H1 (cell line): ENCODE measurements at regions not wholly inside any gene's neighbourhood (a gene's known extent, or its start where the extent isn't known, plus 50 kb on each side); places are given as distances from the start of the nearest gene placed in this dataset.

ENCODE experiments used
- CTCF ChIA-PET: fragments of 300-600 bp; sonication (Branson Sonifier 250); formaldehyde crosslinking; loops from one replicate; lab custom pipeline; 2021; ENCODE audit not compliant: partially characterized antibody; lab: Charles Lee
- POLR2A ChIA-PET: fragments of 300-600 bp; sonication (Branson Sonifier 250); formaldehyde crosslinking; loops from one replicate; lab custom pipeline; 2021; ENCODE audit warnings: inconsistent platforms; ENCODE audit not compliant: partially characterized antibody; lab: Charles Lee
- DNase-seq, 2 experiments: peaks; one replicate each; pipeline versions ENCODE4 v3.0.0 to v3.0.0-alpha.2; 2010 to 2022; ENCODE audit warnings: low spot score in 2 of 2, low read depth in 1 of 2, mixed read lengths in 1 of 2
- FAIRE-seq: peaks from 2 replicates; lab custom pipeline; 2011; peaks lifted over from hg19 to GRCh38; lab: Jason Lieb, UNC
- H2AFZ ChIP-seq: 2 replicates; pipeline ENCODE4 v1.8.1; 2012; ENCODE audit warnings: low read length, inconsistent platforms
- H2AK5ac ChIP-seq: 2 replicates; pipeline ENCODE4 v1.6.1; 2013; ENCODE audit warnings: low read depth, low read length
- H2BK120ac ChIP-seq: replicated peaks from 2 replicates; pipeline ENCODE3; 2013; ENCODE audit warnings: low read depth, low read length, inconsistent platforms
- H2BK12ac ChIP-seq: 2 replicates; pipeline ENCODE4 v1.6.1; 2013; ENCODE audit warnings: low read depth, low read length
- H2BK15ac ChIP-seq: 2 replicates; pipeline ENCODE4 v1.6.1; 2013; ENCODE audit warnings: low read length
- H2BK20ac ChIP-seq: 2 replicates; pipeline ENCODE4 v1.6.1; 2013; ENCODE audit warnings: low read length
- H2BK5ac ChIP-seq: 2 replicates; pipeline ENCODE4 v1.6.1; 2013; ENCODE audit warnings: low read depth, low read length
- H3K14ac ChIP-seq: 2 replicates; pipeline ENCODE4 v1.6.1; 2013; ENCODE audit warnings: inconsistent platforms; ENCODE audit not compliant: insufficient read length
- H3K18ac ChIP-seq: 2 replicates; pipeline ENCODE4 v1.6.1; 2013; ENCODE audit warnings: low read length; ENCODE audit errors: extremely low read depth
- H3K23ac ChIP-seq: 2 replicates; pipeline ENCODE4 v1.6.1; 2013; ENCODE audit warnings: inconsistent platforms; ENCODE audit not compliant: insufficient read length
- H3K23me2 ChIP-seq: 2 replicates; pipeline ENCODE4 v1.6.1; 2013; ENCODE audit warnings: low read depth, low read length
- H3K27ac ChIP-seq: 2 replicates; pipeline ENCODE4 v1.6.1; 2011; ENCODE audit warnings: low read depth, low read length, inconsistent platforms
- H3K27me3 ChIP-seq, 4 experiments: replicated peaks in 1 of 4; 1 replicate in 1 of 4; 2 replicates in 3 of 4; pipeline versions ENCODE4 v1.6.1 to v1.8.1; 2011 to 2013; ENCODE audit warnings: low read length in 3 of 4, mild to moderate bottlenecking in 3 of 4, inconsistent platforms in 2 of 4, mixed read lengths in 2 of 4, moderate library complexity in 1 of 4; ENCODE audit not compliant: control insufficient read depth in 3 of 4, insufficient read depth in 3 of 4; ENCODE audit errors: extremely low read depth in 1 of 4
- H3K36me3 ChIP-seq, 4 experiments: 2 replicates each; pipeline versions ENCODE4 v1.6.1 to v1.8.1; 2011 to 2013; ENCODE audit warnings: mild to moderate bottlenecking in 4 of 4, low read length in 3 of 4, moderate library complexity in 2 of 4, control low read depth in 1 of 4, inconsistent platforms in 1 of 4; ENCODE audit not compliant: insufficient read depth in 4 of 4, control insufficient read depth in 2 of 4
- H3K4ac ChIP-seq: replicated peaks from 2 replicates; pipeline ENCODE3; 2013; ENCODE audit warnings: low read length, low read depth, mixed read lengths, inconsistent platforms; ENCODE audit not compliant: insufficient read length
- H3K4me1 ChIP-seq, 4 experiments: replicated peaks in 1 of 4; 1 replicate in 1 of 4; 2 replicates in 3 of 4; pipeline versions ENCODE4 v1.6.1 to v1.8.1; 2011 to 2013; ENCODE audit warnings: low read length in 3 of 4, inconsistent platforms in 2 of 4, mixed read lengths in 1 of 4; ENCODE audit not compliant: insufficient read depth in 4 of 4, control insufficient read depth in 3 of 4
- H3K4me2 ChIP-seq, 2 experiments: 2 replicates each; pipeline versions ENCODE4 v1.6.1 to v1.8.1; 2011 to 2013; ENCODE audit warnings: low read depth in 2 of 2, low read length in 2 of 2, control low read depth in 1 of 2, inconsistent platforms in 1 of 2, mild to moderate bottlenecking in 1 of 2; ENCODE audit not compliant: insufficient read depth in 1 of 2
- H3K4me3 ChIP-seq, 4 experiments: fragments of 200-600, 300-600 bp in 1 of 4; sonication (generic), shearing (Covaris generic), sonication (Bioruptor Twin) in 1 of 4; 2 replicates each; pipeline versions ENCODE4 v1.5.1 to v1.8.1; 2011 to 2016; ENCODE audit warnings: low read length in 4 of 4, low read depth in 3 of 4, control low read depth in 2 of 4, inconsistent platforms in 2 of 4, mild to moderate bottlenecking in 2 of 4, mixed read lengths in 1 of 4, moderate library complexity in 1 of 4; ENCODE audit not compliant: insufficient read depth in 2 of 4; ENCODE audit errors: extremely low read depth in 1 of 4
- H3K56ac ChIP-seq: replicated peaks from 2 replicates; pipeline ENCODE3; 2013; ENCODE audit warnings: low read depth, mild to moderate bottlenecking, mixed read lengths, low read length, inconsistent platforms; ENCODE audit not compliant: insufficient read length
- H3K79me1 ChIP-seq: 2 replicates; pipeline ENCODE4 v1.6.1; 2013; ENCODE audit warnings: low read depth, low read length, control low read depth
- H3K79me2 ChIP-seq, 2 experiments: 2 replicates each; pipeline versions ENCODE4 v1.6.1 to v1.8.1; 2012 to 2013; ENCODE audit warnings: low read length in 2 of 2, mild to moderate bottlenecking in 2 of 2, inconsistent platforms in 1 of 2; ENCODE audit not compliant: insufficient read depth in 2 of 2, control insufficient read depth in 1 of 2
- H3K9ac ChIP-seq, 4 experiments: replicated peaks in 1 of 4; 1 replicate in 1 of 4; 2 replicates in 3 of 4; pipeline versions ENCODE4 v1.6.1 to v1.8.1; 2011 to 2013; ENCODE audit warnings: low read depth in 3 of 4, low read length in 3 of 4, control low read depth in 2 of 4, mild to moderate bottlenecking in 2 of 4, moderate library complexity in 2 of 4, inconsistent platforms in 1 of 4; ENCODE audit errors: extremely low read depth in 1 of 4
- H3K9me3 ChIP-seq, 2 experiments: 2 replicates each; pipeline versions ENCODE4 v1.6.1 to v1.8.1; 2012 to 2013; ENCODE audit warnings: mild to moderate bottlenecking in 2 of 2, moderate library complexity in 2 of 2, control low read depth in 1 of 2, inconsistent platforms in 1 of 2, low read depth in 1 of 2, low read length in 1 of 2, mixed read lengths in 1 of 2; ENCODE audit not compliant: insufficient read depth in 2 of 2
- H4K20me1 ChIP-seq, 2 experiments: replicated peaks in 1 of 2; 2 replicates each; pipeline versions ENCODE3 to v1.8.1; 2011 to 2013; ENCODE audit warnings: inconsistent platforms in 2 of 2, low read length in 2 of 2, mild to moderate bottlenecking in 1 of 2; ENCODE audit not compliant: insufficient read depth in 2 of 2, control insufficient read depth in 1 of 2
- H4K5ac ChIP-seq: 2 replicates; pipeline ENCODE4 v1.6.1; 2013; ENCODE audit warnings: low read length, low read depth, mixed read lengths, inconsistent platforms; ENCODE audit not compliant: insufficient read length
- H4K8ac ChIP-seq: 2 replicates; pipeline ENCODE4 v1.8.0; 2013; ENCODE audit warnings: mild to moderate bottlenecking, moderate library complexity, low read length, inconsistent platforms; ENCODE audit not compliant: insufficient read depth; ENCODE audit errors: extremely low read depth
- H4K91ac ChIP-seq: replicated peaks from 2 replicates; pipeline ENCODE3; 2013; ENCODE audit warnings: low read length, mixed read lengths, inconsistent platforms; ENCODE audit not compliant: insufficient read length
- CBX8 ChIP-seq: fragments of 300-800, 300-1000 bp; sonication (generic); IDR thresholded peaks from 2 replicates; pipeline ENCODE4 v1.7.1; 2016; ENCODE audit warnings: low read depth, low read length, borderline replicate concordance
- CREB1 ChIP-seq: IDR thresholded peaks from 2 replicates; pipeline ENCODE4 v1.6.1; 2012; ENCODE audit warnings: inconsistent platforms
- HDAC2 ChIP-seq, 2 experiments: fragments of 300-600 bp in 1 of 2; sonication (generic) in 1 of 2; IDR thresholded peaks; 2 replicates each; pipeline ENCODE4 v1.6.1; 2011 to 2012; ENCODE audit warnings: low read depth in 2 of 2, low read length in 2 of 2, mild to moderate bottlenecking in 2 of 2, moderate library complexity in 2 of 2, borderline replicate concordance in 1 of 2, inconsistent platforms in 1 of 2
- KDM5A ChIP-seq: fragments of 200-600 bp; IDR thresholded peaks from 2 replicates; pipeline ENCODE4 v1.7.1; 2012; ENCODE audit warnings: mild to moderate bottlenecking, low read length, inconsistent platforms, mixed read lengths
- RNF2 ChIP-seq: fragments of 200-900, 300-1000 bp; sonication (generic); IDR thresholded peaks from 2 replicates; pipeline ENCODE4 v1.7.1; 2016; ENCODE audit warnings: borderline replicate concordance, low read depth, mild to moderate bottlenecking, antibody characterized with exemption, low read length; ENCODE audit not compliant: poor library complexity, severe bottlenecking; ENCODE audit errors: missing control alignments
- RXRA ChIP-seq: IDR thresholded peaks from 2 replicates; pipeline ENCODE4 v1.6.1; 2011; ENCODE audit warnings: low read depth, mild to moderate bottlenecking, low read length, moderate library complexity; ENCODE audit not compliant: insufficient read depth
- TAF1 ChIP-seq: IDR thresholded peaks from 2 replicates; pipeline ENCODE4 v1.6.1; 2011; ENCODE audit warnings: mild to moderate bottlenecking, low read depth, low read length
- TBP ChIP-seq: IDR thresholded peaks from 2 replicates; pipeline ENCODE4 v1.6.1; 2011; ENCODE audit warnings: low read depth, low read length, improper control_type of control experiment
- WGBS, 2 experiments: shearing (Covaris generic) in 1 of 2; methylation state at CpG; one replicate each; pipeline versions ENCODE4 v1.1.6 to v1.1.7; 2013 to 2015; ENCODE audit warnings: low lambda C conversion rate in 2 of 2, mixed read lengths in 2 of 2, inconsistent platforms in 1 of 2, low coverage in 1 of 2, missing lambda C conversion rate in 1 of 2; ENCODE audit not compliant: insufficient replicate concordance in 2 of 2, insufficient coverage in 1 of 2, insufficient read length in 1 of 2; ENCODE audit errors: extremely low coverage in 1 of 2, missing lambda C conversion rate in 1 of 2; 5-methylcytosine and 5-hydroxymethylcytosine counted together
- TF ChIP-seq, protein P1 (sequence below): IDR thresholded peaks from 2 replicates; pipeline ENCODE4 v1.6.1; 2011; ENCODE audit warnings: low read length, improper control_type of control experiment
- TF ChIP-seq, protein P2 (sequence below): IDR thresholded peaks from 2 replicates; pipeline ENCODE4 v1.6.1; 2012; ENCODE audit warnings: inconsistent platforms

- H3K18ac ChIP-seq, result no peak overlapping the region
- no peaks in the 10 kb centered on the region for H3K36me3 ChIP-seq
- no peak overlapping the region for H2AFZ ChIP-seq
- H2BK12ac ChIP-seq, result no peak overlapping the region
- H4K8ac ChIP-seq, result no peak overlapping the region; the same call in 1 of the 2 replicates
- H3K9me3 ChIP-seq, result no peaks in the 10 kb centered on the region
- H3K4me2 ChIP-seq, result no peak overlapping the region
- no peak overlapping the region for H3K23ac ChIP-seq
- no peak overlapping the region for H3K9ac ChIP-seq
- H3K79me1 ChIP-seq, result no peaks in the 10 kb centered on the region
- H3K56ac ChIP-seq, result no peak overlapping the region
- ChIA-PET CTCF (interaction anchor here (0.8 to 2.8 kb wide), 16 partner anchors 9 to 273 kb away, joined by 3 to 25 read pairs (median 6); partner anchors contain the start of genes AMIGO2 and PCED1B), POLR2A (no interaction called here)
- H4K20me1 ChIP-seq, result no peaks in the 10 kb centered on the region
- no peak overlapping the region for H4K5ac ChIP-seq
- no peaks in the 10 kb centered on the region for H3K27me3 ChIP-seq
- no peak overlapping the region for H3K27ac ChIP-seq
- peaks cover 0 to 4% (median 0%) of the 10 kb centered on the region in 4 experiments; a peak in 1 of 7 replicates for H3K4me1 ChIP-seq
- 95% methylated on average over 22 of the region's 22 CpGs; no CpG with 5 or more reads in 1 of the 2 experiments for WGBS, 2 experiments
- no peak overlapping the region for H2BK20ac ChIP-seq
- TF ChIP-seq TAF1 (no peak), RXRA (no peak), KDM5A (no peak), HDAC2 (IDR thresholded peaks at IDR 0.05; ENCODE audit: borderline replicate concordance in 1 of 2, low read depth in 2 of 2, low read length in 2 of 2) (no peak), TBP (no peak), CBX8 (no peak), CREB1 (no peak), RNF2 (no peak)
- TF ChIP-seq, protein P1, sequence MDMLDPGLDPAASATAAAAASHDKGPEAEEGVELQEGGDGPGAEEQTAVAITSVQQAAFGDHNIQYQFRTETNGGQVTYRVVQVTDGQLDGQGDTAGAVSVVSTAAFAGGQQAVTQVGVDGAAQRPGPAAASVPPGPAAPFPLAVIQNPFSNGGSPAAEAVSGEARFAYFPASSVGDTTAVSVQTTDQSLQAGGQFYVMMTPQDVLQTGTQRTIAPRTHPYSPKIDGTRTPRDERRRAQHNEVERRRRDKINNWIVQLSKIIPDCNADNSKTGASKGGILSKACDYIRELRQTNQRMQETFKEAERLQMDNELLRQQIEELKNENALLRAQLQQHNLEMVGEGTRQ, result no peak
- TF ChIP-seq, protein P2, sequence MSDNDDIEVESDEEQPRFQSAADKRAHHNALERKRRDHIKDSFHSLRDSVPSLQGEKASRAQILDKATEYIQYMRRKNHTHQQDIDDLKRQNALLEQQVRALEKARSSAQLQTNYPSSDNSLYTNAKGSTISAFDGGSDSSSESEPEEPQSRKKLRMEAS, result no peak
- no peak overlapping the region for H4K91ac ChIP-seq
- no peak overlapping the region for H2AK5ac ChIP-seq
- H3K79me2 ChIP-seq, result no peaks in the 10 kb centered on the region
- H2BK15ac ChIP-seq, result no peak overlapping the region
- no peak for DNase-seq
- H3K4me3 ChIP-seq, result no peak overlapping the region
- no peak overlapping the region for H2BK120ac ChIP-seq
- no peak overlapping the region for H2BK5ac ChIP-seq
- H3K4ac ChIP-seq, result no peak overlapping the region
- no peak for FAIRE-seq
- H3K14ac ChIP-seq, result no peak overlapping the region
- H3K23me2 ChIP-seq, result no peaks in the 10 kb centered on the region
These were observed 226.4 kb upstream of the AMIGO2 start for GRCh38 chr12:47306130-47306529.
